ENCODE measurements at regions not wholly inside any gene's neighbourhood (a gene's known extent, or its start where the extent isn't known, plus 50 kb on each side); places are given as distances from the start of the nearest gene placed in this dataset.

- Histone ChIP-seq H3K27me3 (ENCODE audit: control insufficient read depth in 3 of 3, insufficient read depth in 3 of 3, low read length in 2 of 3) (peaks cover 0 to 14% (median 0%) of the 10 kb centered on the region in 3 donors), H3K27ac (ENCODE audit: low read depth in 1 of 2, low read length in 1 of 2) (no peak overlapping the region), H3K4me1 (ENCODE audit: control insufficient read depth in 5 of 5, insufficient read depth in 5 of 5, low read length in 5 of 5) (peaks cover 0 to 41% (median 16%) of the 10 kb centered on the region in 5 donors), H3K4me3 (no peak overlapping the region), H3K9ac (ENCODE audit: insufficient read depth in 1 of 2, low read length in 2 of 2) (no peak overlapping the region), H3K9me3 (ENCODE audit: control insufficient read depth in 4 of 4, insufficient read depth in 3 of 4, low read length in 3 of 4) (no peaks in the 10 kb centered on the region), H3K36me3 (ENCODE audit: control insufficient read depth in 4 of 4, insufficient read depth in 4 of 4, low read length in 4 of 4) (no peaks in the 10 kb centered on the region)
- DNase-seq (no peak), ATAC-seq (ENCODE audit: insufficient read depth, low FRiP score) (no peak)
- 88 to 90% methylated on average over 8 to 10 of the region's 10 CpGs for WGBS, 2 donors
- no peak for TF ChIP-seq CTCF (IDR thresholded peaks at IDR 0.05; ENCODE audit: control extremely low read depth, extremely low read depth)
These were observed 59.8 kb upstream of the DLK1 start for GRCh38 chr14:100666851-100667250.

GRCh38 chr14:100667656-100668055 is 59.0 kb upstream of the DLK1 start:
- Histone ChIP-seq H3K36me3 (ENCODE audit: control insufficient read depth in 4 of 4, insufficient read depth in 4 of 4, low read length in 4 of 4) (no peaks in the 10 kb centered on the region), H3K4me3 (no peak overlapping the region), H3K9me3 (ENCODE audit: control insufficient read depth in 4 of 4, insufficient read depth in 3 of 4, low read length in 3 of 4) (no peaks in the 10 kb centered on the region), H3K27me3 (ENCODE audit: control insufficient read depth in 3 of 3, insufficient read depth in 3 of 3, low read length in 2 of 3) (peaks cover 0 to 21% (median 0%) of the 10 kb centered on the region in 3 donors), H3K9ac (ENCODE audit: insufficient read depth in 1 of 2, low read length in 2 of 2) (no peak overlapping the region), H3K27ac (ENCODE audit: low read depth in 1 of 2, low read length in 1 of 2) (no peak overlapping the region), H3K4me1 (ENCODE audit: control insufficient read depth in 5 of 5, insufficient read depth in 5 of 5, low read length in 5 of 5) (peaks cover 0 to 41% (median 16%) of the 10 kb centered on the region in 5 donors)
- 87 to 92% methylated on average over 19 of the region's 19 CpGs for WGBS, 2 donors
- ATAC-seq (ENCODE audit: insufficient read depth, low FRiP score) (no peak), DNase-seq (no peak)
- no peak for TF ChIP-seq CTCF (IDR thresholded peaks at IDR 0.05; ENCODE audit: control extremely low read depth, extremely low read depth)

- Histone ChIP-seq H3K9ac (ENCODE audit: insufficient read depth in 1 of 2, low read length in 2 of 2) (no peak overlapping the region), H3K4me1 (ENCODE audit: control insufficient read depth in 5 of 5, insufficient read depth in 5 of 5, low read length in 5 of 5) (peaks cover 0 to 46% (median 16%) of the 10 kb centered on the region in 5 donors), H3K27ac (ENCODE audit: low read depth in 1 of 2, low read length in 1 of 2) (no peak overlapping the region), H3K9me3 (ENCODE audit: control insufficient read depth in 4 of 4, insufficient read depth in 3 of 4, low read length in 3 of 4) (no peaks in the 10 kb centered on the region), H3K27me3 (ENCODE audit: control insufficient read depth in 3 of 3, insufficient read depth in 3 of 3, low read length in 2 of 3) (peaks cover 0 to 28% (median 0%) of the 10 kb centered on the region in 3 donors), H3K36me3 (ENCODE audit: control insufficient read depth in 4 of 4, insufficient read depth in 4 of 4, low read length in 4 of 4) (no peaks in the 10 kb centered on the region), H3K4me3 (no peak overlapping the region)
- ATAC-seq (ENCODE audit: insufficient read depth, low FRiP score) (no peak), DNase-seq (no peak)
- TF ChIP-seq CTCF (IDR thresholded peaks at IDR 0.05; ENCODE audit: control extremely low read depth, extremely low read depth): no peak
- WGBS, 2 donors: 94 to 97% methylated on average over 6 of the region's 6 CpGs
These were observed 58.3 kb upstream of the DLK1 start for GRCh38 chr14:100668352-100668751.

- no peak overlapping the region for H3K4me3 ChIP-seq
- no peak overlapping the region for H3K9ac ChIP-seq (ENCODE audit: insufficient read depth in 1 of 2, low read length in 2 of 2)
- no peaks in the 10 kb centered on the region for H3K9me3 ChIP-seq (ENCODE audit: control insufficient read depth in 4 of 4, insufficient read depth in 3 of 4, low read length in 3 of 4)
- DNase-seq: peak in 1 of 3 donors; percentile 46
- H3K27ac ChIP-seq (ENCODE audit: low read depth in 1 of 2, low read length in 1 of 2): no peak overlapping the region
- H3K36me3 ChIP-seq (ENCODE audit: control insufficient read depth in 4 of 4, insufficient read depth in 4 of 4, low read length in 4 of 4): no peaks in the 10 kb centered on the region
- ATAC-seq (ENCODE audit: insufficient read depth, low FRiP score): no peak
- H3K27me3 ChIP-seq (ENCODE audit: control insufficient read depth in 3 of 3, insufficient read depth in 3 of 3, low read length in 2 of 3): peaks cover 0 to 35% (median 2%) of the 10 kb centered on the region in 3 donors
- TF ChIP-seq CTCF (IDR thresholded peaks at IDR 0.05; ENCODE audit: control extremely low read depth, extremely low read depth): no peak
- WGBS, 2 donors: 43 to 55% methylated on average over 9 of the region's 9 CpGs
- peaks cover 0 to 49% (median 16%) of the 10 kb centered on the region in 5 donors for H3K4me1 ChIP-seq (ENCODE audit: control insufficient read depth in 5 of 5, insufficient read depth in 5 of 5, low read length in 5 of 5)
These were observed 57.7 kb upstream of the DLK1 start for GRCh38 chr14:100669011-100669412.

All from lung (tissue), 11 donors.